Stromal cell of bone marrow (primary cell): ENCODE measurements at regions not wholly inside any gene's neighbourhood (a gene's known extent, or its start where the extent isn't known, plus 50 kb on each side); places are given as distances from the start of the nearest gene placed in this dataset.
"Not testable (repeated sequence)": the region's sequence is repeated elsewhere in the genome, so short reads cannot be mapped to it uniquely, and the experiment has no call there.

Experiments used
- DNase-seq: peaks from one replicate; pipeline ENCODE4 v3.0.0-alpha.2; 2012; ENCODE audit warnings: low read depth

DNA sequence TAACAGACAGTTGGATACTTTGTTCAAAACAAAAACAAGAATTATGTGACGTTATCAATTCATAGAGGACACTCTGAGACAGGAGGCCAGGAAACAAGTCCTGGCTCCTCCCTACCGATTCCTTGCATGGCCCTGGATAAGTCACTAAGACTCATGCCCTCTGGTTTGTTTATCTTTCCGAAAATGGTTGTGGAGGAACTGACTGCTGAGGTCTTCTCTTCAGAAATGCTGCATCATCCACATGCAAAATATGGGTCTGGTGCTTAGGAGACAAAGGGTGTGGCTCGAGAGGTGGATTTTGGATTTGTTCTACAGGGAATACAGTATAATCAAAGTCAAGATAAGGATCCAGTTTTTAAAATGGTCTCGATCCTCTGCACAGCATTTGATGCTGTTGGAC lies 130.9 kb downstream of the RELL1 start:
- no peak for DNase-seq

GRCh38 chr4:37549866-37550265 lies 136.3 kb downstream of the RELL1 start:
- DNase-seq: not testable (repeated sequence)

DNA sequence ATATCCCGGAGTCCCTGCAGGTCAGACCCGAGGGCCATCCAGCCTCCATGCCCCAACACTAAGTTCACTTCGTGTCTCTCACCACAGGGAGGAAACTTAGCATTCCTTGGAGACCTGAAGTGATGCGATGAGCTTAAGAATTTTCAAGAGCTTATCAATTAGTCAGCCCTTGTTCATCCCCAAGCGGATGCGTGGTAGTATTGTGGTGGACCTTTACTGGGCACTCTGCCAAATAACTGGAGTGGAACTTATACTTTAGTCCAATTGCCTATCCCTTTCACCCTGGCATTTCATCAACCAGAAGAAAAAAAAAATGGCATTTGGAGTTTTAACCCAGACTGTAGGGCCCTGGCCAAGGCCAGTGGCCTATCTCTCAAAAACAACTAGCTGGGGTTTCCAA lies 137.1 kb downstream of the RELL1 start:
- peak; percentile 20 for DNase-seq

DNA sequence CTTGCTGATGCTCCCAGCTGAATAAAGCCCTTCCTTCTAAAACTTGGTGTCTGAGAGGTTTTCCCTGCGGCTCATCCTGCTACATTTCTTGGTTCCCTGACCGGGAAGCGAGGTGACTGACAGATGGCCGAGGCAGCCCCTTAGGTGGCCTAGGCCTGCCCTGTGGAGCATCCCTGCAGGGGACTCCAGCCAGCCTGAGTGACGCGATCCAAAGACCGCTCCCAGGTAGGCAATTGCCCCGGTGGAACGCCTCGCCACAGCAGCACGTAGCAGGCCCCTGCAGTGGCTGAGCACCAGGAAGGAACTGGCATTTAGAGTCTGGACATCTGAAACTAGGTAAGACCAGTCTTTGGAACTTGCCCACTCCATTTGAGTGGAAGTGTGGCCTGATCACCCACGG lies 139.6 kb downstream of the RELL1 start:
- DNase-seq: no peak

GRCh38 chr4:37542706-37543105 lies 143.5 kb downstream of the RELL1 start:
- DNase-seq: no peak

DNA sequence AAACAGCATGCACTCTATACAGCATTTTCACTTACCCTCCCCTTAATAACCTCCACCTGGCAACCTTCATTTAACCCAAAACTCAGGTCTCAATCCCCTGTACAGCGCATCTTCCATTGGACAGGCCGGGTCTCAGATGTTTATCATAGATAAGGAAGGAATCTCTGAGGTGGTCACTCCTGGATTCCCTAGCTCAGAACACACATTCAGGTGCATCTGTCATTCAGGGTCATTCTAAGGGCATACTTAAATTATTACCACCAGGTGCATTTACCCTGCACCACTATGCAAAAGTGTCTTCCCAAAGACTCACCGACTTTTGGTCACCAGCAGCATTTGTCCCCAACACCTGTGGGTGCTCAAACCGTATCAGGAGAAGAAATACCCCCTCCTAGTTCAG lies 144.2 kb downstream of the RELL1 start:
- no peak for DNase-seq

GRCh38 chr4:37540486-37540885 lies 145.7 kb downstream of the RELL1 start:
- no peak for DNase-seq

DNA sequence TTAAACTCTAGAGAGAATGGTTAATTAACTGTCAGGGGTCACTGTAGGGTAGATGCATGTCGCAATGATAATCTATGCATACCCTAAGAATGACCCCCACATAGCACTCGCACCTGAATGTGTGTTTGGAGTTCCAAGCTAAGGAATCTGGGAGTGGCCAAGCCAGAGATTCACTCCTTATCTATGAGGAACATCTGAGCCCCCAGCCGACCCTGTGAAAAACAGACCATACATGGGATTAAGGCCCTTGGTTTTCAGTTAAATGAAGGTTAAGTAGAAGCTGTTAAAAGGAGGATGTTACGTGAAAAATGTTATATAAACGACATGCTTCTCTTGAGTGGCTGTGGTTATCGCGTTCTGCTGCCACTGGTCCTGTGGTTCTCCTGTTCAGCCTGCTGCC lies 147.2 kb downstream of the RELL1 start:
- no peak for DNase-seq

GRCh38 chr4:37537484-37537883 lies 148.7 kb downstream of the RELL1 start:
- DNase-seq: no peak

DNA sequence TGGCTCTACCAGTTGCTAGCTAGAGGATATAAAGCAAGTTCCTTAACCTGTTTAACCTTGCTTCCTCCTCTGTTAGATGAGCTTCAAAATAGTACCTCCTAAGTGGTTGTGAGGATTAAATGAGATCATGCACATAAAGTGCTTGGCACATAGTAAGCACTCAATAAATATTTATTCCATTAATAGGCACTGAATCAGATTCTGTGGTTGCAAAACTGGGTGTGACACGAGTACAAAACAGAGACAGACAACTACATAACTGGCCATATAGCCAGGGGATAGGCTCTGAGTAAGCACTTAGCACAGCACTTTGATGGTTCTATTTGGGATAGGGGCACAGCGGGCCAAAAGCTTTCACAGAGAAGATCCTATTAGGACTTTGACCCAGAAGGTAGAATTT lies 150.3 kb downstream of the RELL1 start:
- DNase-seq: no peak

- no peak for DNase-seq
These were observed 152.7 kb downstream of the RELL1 start for GRCh38 chr4:37533286-37534033.

DNA sequence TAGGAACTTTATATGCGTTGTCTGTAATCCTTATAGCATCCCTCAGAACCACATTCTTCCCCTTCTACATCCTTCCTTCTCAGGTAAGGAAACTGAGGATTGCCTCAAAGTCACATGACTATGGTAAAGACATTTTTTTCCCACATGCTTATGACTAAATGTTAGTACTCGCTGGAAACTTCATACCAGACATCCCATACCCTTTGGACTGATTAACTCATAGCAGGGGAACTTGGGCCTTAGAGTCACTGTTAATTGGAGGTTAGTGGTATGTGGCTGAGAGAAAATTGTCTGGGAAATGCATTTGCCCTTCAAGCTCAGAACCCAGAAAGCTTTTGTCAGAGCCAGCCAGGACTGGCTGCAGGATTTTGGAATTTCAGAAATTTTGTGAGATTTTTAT lies 155.0 kb downstream of the RELL1 start:
- no peak for DNase-seq

DNA sequence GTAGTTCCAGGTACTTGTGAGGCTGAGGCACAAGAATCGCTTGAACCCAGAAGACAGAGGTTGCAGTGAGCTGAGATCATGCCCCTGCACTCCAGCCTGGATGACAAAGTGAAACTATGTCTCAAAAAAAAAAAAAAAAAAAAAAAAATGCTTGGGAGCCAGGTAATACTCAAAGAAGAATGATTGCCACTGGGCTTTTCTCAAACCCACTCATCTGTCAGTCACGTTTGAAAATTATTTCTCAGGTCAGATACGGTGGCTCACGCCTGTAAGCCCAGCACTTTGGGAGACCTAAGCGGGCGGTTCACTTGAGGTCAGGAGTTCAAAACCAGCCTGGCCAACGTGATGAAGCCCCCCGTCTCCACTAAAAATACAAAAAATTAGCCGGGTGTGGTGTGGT lies 155.7 kb downstream of the RELL1 start:
- DNase-seq: no peak

- DNase-seq: no peak
These were observed 157.8 kb downstream of the RELL1 start for GRCh38 chr4:37528166-37528885.

- DNase-seq: no peak
These were observed 161.9 kb downstream of the RELL1 start for GRCh38 chr4:37524267-37524666.

- no peak for DNase-seq
These were observed 163.2 kb downstream of the RELL1 start for GRCh38 chr4:37522996-37523395.

GRCh38 chr4:37517326-37517725 lies 168.8 kb downstream of the RELL1 start:
- no peak for DNase-seq

DNA sequence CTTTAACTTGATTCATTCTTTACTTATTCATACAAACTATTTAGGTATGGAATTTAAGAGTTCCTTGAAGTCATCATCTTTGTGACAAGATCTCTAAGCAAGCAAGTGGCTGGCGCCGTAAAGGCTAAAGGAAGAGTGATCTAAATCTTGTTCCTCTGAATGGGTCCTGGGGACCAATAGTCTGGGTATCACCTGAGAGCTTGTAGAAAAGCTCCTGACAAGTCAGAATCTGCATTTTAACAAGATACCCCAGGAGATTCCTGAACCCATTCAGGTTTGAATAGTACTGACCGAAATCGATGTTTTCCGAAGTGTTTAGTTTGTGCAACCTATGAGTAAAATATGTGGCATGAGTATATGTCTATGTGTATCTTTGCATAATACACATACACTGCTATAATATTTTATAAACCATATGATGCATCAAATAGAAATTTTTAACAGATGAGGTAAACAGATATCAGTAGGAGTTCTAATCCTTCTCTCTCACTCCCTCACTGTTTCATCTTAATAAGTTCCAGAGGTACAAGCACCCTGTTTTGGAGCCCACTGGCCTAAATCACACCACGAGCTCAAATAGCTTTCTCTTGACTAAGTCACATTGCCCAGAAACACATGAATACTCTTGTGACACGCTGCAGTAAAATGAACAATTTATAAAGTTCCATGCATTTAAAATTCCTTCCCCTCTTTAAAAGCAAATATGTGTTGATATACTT lies 170.0 kb downstream of the RELL1 start:
- no peak for DNase-seq

DNA sequence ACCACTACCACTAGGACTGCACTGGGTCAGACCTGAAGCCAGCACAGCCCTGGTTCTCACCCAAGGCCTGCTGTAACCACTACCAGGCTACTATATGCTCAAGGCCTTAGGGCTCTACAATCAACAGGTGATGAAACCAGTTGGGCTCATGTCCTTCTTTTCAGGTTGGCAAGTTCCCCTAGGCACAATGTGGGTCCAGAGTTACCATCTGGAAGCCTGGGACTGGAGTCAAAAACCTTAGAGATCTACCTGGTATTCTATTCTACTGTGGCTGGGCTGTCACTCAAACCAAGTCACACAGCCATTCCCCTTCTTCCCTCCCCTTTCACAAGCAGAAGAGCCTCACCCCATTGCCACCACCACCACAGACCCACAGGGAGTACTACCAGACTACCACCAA lies 175.6 kb downstream of the RELL1 start:
- no peak for DNase-seq

DNA sequence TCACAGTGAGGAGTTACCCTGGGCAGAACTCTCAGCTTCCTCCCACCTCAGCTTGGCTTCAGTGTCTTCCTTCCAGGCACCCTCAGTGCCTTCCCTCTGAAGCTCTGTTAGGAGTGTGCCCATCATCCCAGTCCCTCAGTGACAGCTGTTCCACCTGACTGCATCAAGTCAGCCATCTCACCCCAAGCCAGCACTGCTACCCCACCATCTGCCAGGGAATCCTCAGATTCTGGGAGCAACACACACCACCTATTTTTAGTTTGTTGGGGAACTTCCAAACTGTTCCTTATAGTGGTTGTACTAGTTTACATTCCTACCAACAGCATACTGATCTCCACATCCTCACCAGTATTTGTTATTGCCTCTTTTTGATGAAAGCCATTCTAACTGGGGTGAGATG lies 182.9 kb downstream of the RELL1 start:
- no peak for DNase-seq

- DNase-seq: no peak
These were observed 184.1 kb downstream of the RELL1 start for GRCh38 chr4:37502070-37502469.
